LNCAP (cell line): ENCODE measurements at regions not wholly inside any gene's neighbourhood (a gene's known extent, or its start where the extent isn't known, plus 50 kb on each side); places are given as distances from the start of the nearest gene placed in this dataset.

Experiments used
- CTCF ChIP-seq: fragments of 450-650 bp; IDR thresholded peaks from 2 replicates; pipeline ENCODE4 v1.5.1; 2017; ENCODE audit warnings: mild to moderate bottlenecking

GRCh38 chr4:170741856-170742255 is 652.1 kb upstream of the AADAT start:
- TF ChIP-seq CTCF = no peak

GRCh38 chr4:170736710-170737109 is 647.0 kb upstream of the AADAT start:
- TF ChIP-seq CTCF = no peak

GRCh38 chr4:170729897-170730296 is 640.1 kb upstream of the AADAT start:
- no peak for TF ChIP-seq CTCF

- TF ChIP-seq CTCF = no peak
Observed at GRCh38 chr4:170729236-170729635, 639.5 kb upstream of the AADAT start.

- TF ChIP-seq CTCF = no peak
Observed at GRCh38 chr4:170724191-170724590, 634.4 kb upstream of the AADAT start.

GRCh38 chr4:170723171-170723570 is 633.4 kb upstream of the AADAT start:
- no peak for TF ChIP-seq CTCF

GRCh38 chr4:170721812-170722373 is 632.1 kb upstream of the AADAT start:
- TF ChIP-seq CTCF = no peak

GRCh38 chr4:170716868-170717267 is 627.1 kb upstream of the AADAT start:
- peak; percentile 21; the same call in 1 of the 2 replicates for TF ChIP-seq CTCF
